OCI-LY3 (cell line): ENCODE measurements at regions not wholly inside any gene's neighbourhood (a gene's known extent, or its start where the extent isn't known, plus 50 kb on each side); places are given as distances from the start of the nearest gene placed in this dataset.

ENCODE experiments used
- H2AFZ ChIP-seq: fragments of 200-600, 300-600 bp; shearing (Covaris generic); 2 replicates; pipeline ENCODE4 v1.6.0; 2014; ENCODE audit warnings: antibody characterized with exemption, low read depth, low read length
- H3K27ac ChIP-seq: fragments of 200-600, 300-600 bp; sonication (generic); 2 replicates; pipeline ENCODE4 v1.5.1; 2014; ENCODE audit warnings: mild to moderate bottlenecking, low read length, moderate library complexity, mixed read lengths
- H3K27me3 ChIP-seq: fragments of 200-600, 300-600 bp; sonication (generic); 2 replicates; pipeline ENCODE4 v1.6.1; 2014; ENCODE audit warnings: low read depth, low read length, mixed read lengths
- H3K36me3 ChIP-seq: fragments of 200-600, 300-600 bp; sonication (generic); replicated peaks from 2 replicates; pipeline ENCODE3; 2014; ENCODE audit warnings: low read depth, low read length, mixed read lengths
- H3K4me1 ChIP-seq: fragments of 300-600, 200-600 bp; sonication (generic); 2 replicates; pipeline ENCODE4 v1.6.1; 2014; ENCODE audit warnings: low read length, mixed read lengths
- H3K4me2 ChIP-seq: fragments of 200-600, 300-600 bp; sonication (generic); 2 replicates; pipeline ENCODE4 v1.6.1; 2014; ENCODE audit warnings: low read length, mixed read lengths
- H3K4me3 ChIP-seq: fragments of 300-600, 200-600 bp; sonication (generic); 2 replicates; pipeline ENCODE4 v1.5.1; 2014; ENCODE audit warnings: antibody characterized with exemption, mild to moderate bottlenecking, low read length, moderate library complexity
- H3K79me2 ChIP-seq: fragments of 300-600, 200-600 bp; shearing (Covaris generic); 2 replicates; pipeline ENCODE4 v1.6.1; 2014; ENCODE audit warnings: mild to moderate bottlenecking, low read length, mixed read lengths
- H3K9ac ChIP-seq: fragments of 300-600, 200-600 bp; shearing (Covaris generic); 2 replicates; pipeline ENCODE4 v1.6.0; 2014; ENCODE audit warnings: mild to moderate bottlenecking, low read length, moderate library complexity
- H3K9me3 ChIP-seq: fragments of 200-600, 300-600 bp; shearing (Covaris generic); 2 replicates; pipeline ENCODE4 v1.6.1; 2014; ENCODE audit warnings: low read length, mixed read lengths; ENCODE audit not compliant: insufficient read depth
- H4K20me1 ChIP-seq: fragments of 200-600, 300-600 bp; sonication (generic); 2 replicates; pipeline ENCODE4 v1.6.1; 2016; ENCODE audit warnings: low read length, mixed read lengths; ENCODE audit not compliant: insufficient read depth
- CTCF ChIP-seq: fragments of 200-600, 300-600 bp; sonication (generic); IDR thresholded peaks from 2 replicates; pipeline ENCODE4 v1.5.1; 2014; ENCODE audit warnings: antibody characterized with exemption, low read length, low read depth
- EZH2phosphoT487 ChIP-seq: fragments of 200-600 bp; shearing (Covaris generic); IDR thresholded peaks from 2 replicates; pipeline ENCODE4 v1.6.1; 2018; ENCODE audit warnings: antibody characterized with exemption, mixed run types, low read depth

- TF ChIP-seq CTCF, result no peak
- no peak for TF ChIP-seq EZH2phosphoT487
- Histone ChIP-seq H3K79me2 (no peaks in the 10 kb centered on the region), H3K27me3 (no peaks in the 10 kb centered on the region), H3K4me2 (no peak overlapping the region), H3K9me3 (no peaks in the 10 kb centered on the region), H3K27ac (no peak overlapping the region), H4K20me1 (no peaks in the 10 kb centered on the region), H2AFZ (no peak overlapping the region), H3K9ac (no peak overlapping the region), H3K36me3 (no peaks in the 10 kb centered on the region), H3K4me3 (no peak overlapping the region), H3K4me1 (no peaks in the 10 kb centered on the region)
These were observed 90.9 kb upstream of the SETBP1 start for GRCh38 chr18:44589693-44590355.

DNA sequence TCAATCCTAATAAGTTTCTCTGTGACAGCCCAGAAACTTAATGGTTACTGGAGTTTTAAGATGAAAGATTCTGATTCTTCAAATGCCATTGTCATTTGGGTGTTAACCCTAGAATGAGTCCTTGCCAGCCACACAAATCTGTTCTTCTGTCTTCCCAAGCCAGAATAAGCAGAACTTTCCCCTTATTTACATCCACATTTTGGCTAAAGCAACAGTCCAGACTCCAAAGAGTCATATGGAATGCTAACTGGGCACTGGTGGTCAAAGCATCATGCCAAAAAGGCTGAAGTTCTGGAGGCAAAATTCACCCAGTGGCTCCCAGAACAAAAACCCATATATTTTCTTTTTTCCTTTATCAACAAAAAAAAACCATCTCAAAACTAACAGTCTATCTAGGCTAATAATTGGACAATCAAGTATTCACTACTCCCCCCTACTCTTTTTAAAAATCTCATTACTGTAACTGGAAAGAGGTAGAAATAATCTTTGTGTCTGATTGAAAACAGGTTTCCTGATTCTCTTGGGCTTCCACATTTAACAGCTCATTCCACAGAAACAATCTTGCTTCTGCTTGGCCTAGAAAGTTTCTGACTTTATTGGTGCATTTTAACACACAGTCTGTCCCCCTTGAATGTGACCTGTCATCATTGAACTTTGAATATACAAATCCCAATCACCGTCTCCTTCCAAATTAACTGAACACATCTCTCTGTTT, 89.6 kb upstream of the SETBP1 start:
- H3K4me3 ChIP-seq, result no peak overlapping the region
- no peaks in the 10 kb centered on the region for H3K36me3 ChIP-seq
- no peak overlapping the region for H3K9ac ChIP-seq
- no peaks in the 10 kb centered on the region for H3K27me3 ChIP-seq
- H3K4me2 ChIP-seq, result no peak overlapping the region
- no peak overlapping the region for H3K27ac ChIP-seq
- no peaks in the 10 kb centered on the region for H4K20me1 ChIP-seq
- TF ChIP-seq CTCF (no peak), EZH2phosphoT487 (no peak)
- H3K79me2 ChIP-seq, result no peaks in the 10 kb centered on the region
- H3K9me3 ChIP-seq, result no peaks in the 10 kb centered on the region
- no peak overlapping the region for H2AFZ ChIP-seq
- H3K4me1 ChIP-seq, result no peaks in the 10 kb centered on the region

GRCh38 chr18:44592639-44593038, 88.0 kb upstream of the SETBP1 start:
- no peak overlapping the region for H3K4me3 ChIP-seq
- peaks cover 8% of the 10 kb centered on the region for H3K4me1 ChIP-seq

More at GRCh38 chr18:44592639-44593038, 88.0 kb upstream of the SETBP1 start:
- Histone ChIP-seq H4K20me1 (no peaks in the 10 kb centered on the region), H2AFZ (no peak overlapping the region), H3K36me3 (no peaks in the 10 kb centered on the region), H3K27ac (no peak overlapping the region), H3K79me2 (no peaks in the 10 kb centered on the region), H3K4me2 (no peak overlapping the region), H3K9ac (no peak overlapping the region), H3K27me3 (no peaks in the 10 kb centered on the region), H3K9me3 (no peaks in the 10 kb centered on the region)
- TF ChIP-seq CTCF, result no peak
- TF ChIP-seq EZH2phosphoT487, result no peak
